ENCODE measurements at regions not wholly inside any gene's neighbourhood (a gene's known extent, or its start where the extent isn't known, plus 50 kb on each side); places are given as distances from the start of the nearest gene placed in this dataset.

- no peak for DNase-seq (ENCODE audit: low read depth in 4 of 4, low spot score in 2 of 4)
These were observed 66.2 kb upstream of the SELENOK start for GRCh38 chr3:53957831-53958230.

GRCh38 chr3:53956586-53956985 is 64.9 kb upstream of the SELENOK start:
- DNase-seq (ENCODE audit: low read depth in 4 of 4, low spot score in 2 of 4): no peak

GRCh38 chr3:53949541-53949940 is 57.9 kb upstream of the SELENOK start:
- no peak for DNase-seq (ENCODE audit: low read depth in 4 of 4, low spot score in 2 of 4)

GRCh38 chr3:53948174-53948573 is 56.5 kb upstream of the SELENOK start:
- no peak for DNase-seq (ENCODE audit: low read depth in 4 of 4, low spot score in 2 of 4)

GRCh38 chr3:53944028-53944427 is 52.4 kb upstream of the SELENOK start:
- no peak for DNase-seq (ENCODE audit: low read depth in 4 of 4, low spot score in 2 of 4)

- DNase-seq (ENCODE audit: low read depth in 4 of 4, low spot score in 2 of 4): no peak
These were observed 50.3 kb upstream of the SELENOK start for GRCh38 chr3:53941950-53942349.
